Stomach (tissue), 4 donors: ENCODE measurements at regions not wholly inside any gene's neighbourhood (a gene's known extent, or its start where the extent isn't known, plus 50 kb on each side); places are given as distances from the start of the nearest gene placed in this dataset.

Source experiments
- POLR2AphosphoS5 ChIP-seq, 3 donors: sonication (generic); formaldehyde crosslinking; IDR thresholded peaks; one replicate each; pipeline ENCODE4 v1.6.1; 2016; ENCODE audit warnings: antibody characterized with exemption in 3 of 3
- TF ChIP-seq, protein P1 (sequence below), 7 experiments: fragments of 450-650 bp in 4 of 7; fragments of 200-600 bp in 3 of 7; sonication (generic) in 3 of 7; IDR thresholded peaks; one replicate each; pipeline ENCODE4 v1.5.1; 2016 to 2019; ENCODE audit warnings: antibody characterized with exemption in 7 of 7, control low read depth in 2 of 7, mild to moderate bottlenecking in 1 of 7

DNA sequence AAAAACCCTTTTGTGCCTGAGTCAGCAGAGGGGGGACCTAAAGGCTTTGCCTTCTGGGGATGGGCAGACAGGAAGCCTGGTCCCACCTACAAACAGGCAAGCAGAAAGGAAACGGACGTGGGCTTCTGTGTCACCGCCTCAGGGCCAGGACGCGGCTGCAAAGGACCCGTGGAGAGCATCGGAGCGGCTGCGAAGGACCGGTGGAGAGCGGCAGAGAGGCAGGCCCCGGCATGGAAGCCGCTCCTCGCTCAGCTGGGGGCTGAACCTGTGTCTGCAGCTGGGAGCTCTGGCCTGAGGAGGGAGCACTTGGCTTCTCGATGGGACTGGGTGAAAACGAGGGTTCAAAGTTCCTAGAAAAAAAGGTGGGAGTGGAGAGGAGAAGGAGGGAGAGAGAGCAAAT, 125.4 kb upstream of the PPP2R2D start:
- TF ChIP-seq POLR2AphosphoS5 (IDR thresholded peaks at IDR 0.05): no peak
- TF ChIP-seq, protein P1, sequence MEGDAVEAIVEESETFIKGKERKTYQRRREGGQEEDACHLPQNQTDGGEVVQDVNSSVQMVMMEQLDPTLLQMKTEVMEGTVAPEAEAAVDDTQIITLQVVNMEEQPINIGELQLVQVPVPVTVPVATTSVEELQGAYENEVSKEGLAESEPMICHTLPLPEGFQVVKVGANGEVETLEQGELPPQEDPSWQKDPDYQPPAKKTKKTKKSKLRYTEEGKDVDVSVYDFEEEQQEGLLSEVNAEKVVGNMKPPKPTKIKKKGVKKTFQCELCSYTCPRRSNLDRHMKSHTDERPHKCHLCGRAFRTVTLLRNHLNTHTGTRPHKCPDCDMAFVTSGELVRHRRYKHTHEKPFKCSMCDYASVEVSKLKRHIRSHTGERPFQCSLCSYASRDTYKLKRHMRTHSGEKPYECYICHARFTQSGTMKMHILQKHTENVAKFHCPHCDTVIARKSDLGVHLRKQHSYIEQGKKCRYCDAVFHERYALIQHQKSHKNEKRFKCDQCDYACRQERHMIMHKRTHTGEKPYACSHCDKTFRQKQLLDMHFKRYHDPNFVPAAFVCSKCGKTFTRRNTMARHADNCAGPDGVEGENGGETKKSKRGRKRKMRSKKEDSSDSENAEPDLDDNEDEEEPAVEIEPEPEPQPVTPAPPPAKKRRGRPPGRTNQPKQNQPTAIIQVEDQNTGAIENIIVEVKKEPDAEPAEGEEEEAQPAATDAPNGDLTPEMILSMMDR (IDR thresholded peaks at IDR 0.05): no peak
